K562 (cell line): ENCODE measurements at regions not wholly inside any gene's neighbourhood (a gene's known extent, or its start where the extent isn't known, plus 50 kb on each side); places are given as distances from the start of the nearest gene placed in this dataset.

ENCODE experiments used
- CTBP1 ChIP-seq: fragments of 450-650 bp; IDR thresholded peaks from 2 replicates; pipeline ENCODE4 v1.6.1; 2016; ENCODE audit warnings: borderline replicate concordance
- HBP1 ChIP-seq: fragments of 450-650 bp; formaldehyde crosslinking; IDR thresholded peaks from 2 replicates; pipeline ENCODE4 v1.4.0; 2022; ENCODE audit warnings: missing genetic modification characterization
- HMG20A ChIP-seq: fragments of 450-650 bp; formaldehyde crosslinking; conservative IDR thresholded peaks from 2 replicates; pipeline ENCODE4 v1.4.0; 2020; ENCODE audit warnings: mild to moderate bottlenecking, mixed read lengths
- KDM1A ChIP-seq, 2 experiments: fragments of 450-650 bp; IDR thresholded peaks; 2 replicates each; pipeline ENCODE4 v1.6.1; 2016; ENCODE audit warnings: mild to moderate bottlenecking in 2 of 2
- MYNN ChIP-seq, 2 experiments: sonication (generic); formaldehyde crosslinking in 1 of 2; IDR thresholded peaks; 2 replicates each; pipeline versions ENCODE4 v1.5.0 to v1.6.1; 2016 to 2020; ENCODE audit warnings: antibody characterized with exemption in 1 of 2, missing genetic modification reagents in 1 of 2
- NELFE ChIP-seq: IDR thresholded peaks from 2 replicates; pipeline ENCODE4 v1.6.1; 2011; ENCODE audit warnings: mild to moderate bottlenecking; ENCODE audit not compliant: insufficient read depth, insufficient read length
- NRF1 ChIP-seq, 2 experiments: fragments of 450-650 bp; IDR thresholded peaks in 1 of 2; conservative IDR thresholded peaks in 1 of 2; 2 replicates each; pipeline ENCODE4 v1.6.1; 2014; ENCODE audit warnings: mild to moderate bottlenecking in 2 of 2
- RAD51 ChIP-seq: fragments of 450-650 bp; IDR thresholded peaks from 2 replicates; pipeline ENCODE4 v1.7.1; 2016; ENCODE audit warnings: low read depth, mild to moderate bottlenecking, borderline replicate concordance
- THAP7 ChIP-seq: fragments of 250-450 bp; sonication (Bioruptor Pico); IDR thresholded peaks from 2 replicates; pipeline ENCODE4 v1.5.0; 2021
- YBX1 ChIP-seq: fragments of 450-650 bp; IDR thresholded peaks from 2 replicates; pipeline ENCODE4 v1.7.1; 2016; ENCODE audit warnings: mild to moderate bottlenecking
- ZNF124 ChIP-seq: sonication (generic); formaldehyde crosslinking; IDR thresholded peaks from 2 replicates; pipeline ENCODE4 v1.8.1; 2022; ENCODE audit warnings: missing genetic modification reagents
- ZNF239 ChIP-seq: fragments of 250-450 bp; sonication (Bioruptor Pico); IDR thresholded peaks from 2 replicates; pipeline ENCODE4 v1.4.0; 2020; ENCODE audit warnings: mild to moderate bottlenecking
- ZNF407 ChIP-seq: fragments of 450-650 bp; IDR thresholded peaks from 2 replicates; pipeline ENCODE4 v1.6.1; 2016; ENCODE audit warnings: low read depth
- ZNF41 ChIP-seq: fragments of 250-450 bp; sonication (Bioruptor Pico); conservative IDR thresholded peaks from 2 replicates; pipeline ENCODE4 v1.4.0; 2020; ENCODE audit warnings: mild to moderate bottlenecking

- TF ChIP-seq ZNF407, result no peak
- TF ChIP-seq HMG20A, result no peak
- no peak for TF ChIP-seq ZNF124 (CRISPR knock-in tag)
- no peak for TF ChIP-seq RAD51
- TF ChIP-seq NRF1 (conservative IDR thresholded peaks at IDR 0.05 in 1 of 2, IDR thresholded peaks at IDR 0.05 in 1 of 2), result no peak
- no peak for TF ChIP-seq THAP7
- no peak for TF ChIP-seq MYNN (IDR thresholded peaks at IDR 0.05)
- TF ChIP-seq MYNN (CRISPR knock-in tag; IDR thresholded peaks at IDR 0.05), result no peak
- no peak for TF ChIP-seq ZNF239 (CRISPR knock-in tag)
- TF ChIP-seq HBP1 (CRISPR knock-in tag), result no peak
- TF ChIP-seq NELFE, result no peak
- TF ChIP-seq ZNF41 (CRISPR knock-in tag), result no peak
- TF ChIP-seq CTBP1, result no peak
- no peak for TF ChIP-seq YBX1
- TF ChIP-seq KDM1A (IDR thresholded peaks at IDR 0.05), result no peak
Observed at GRCh38 chr2:150789376-150789905, 302.0 kb upstream of the RND3 start (continued).
